ENCODE measurements at regions not wholly inside any gene's neighbourhood (a gene's known extent, or its start where the extent isn't known, plus 50 kb on each side); places are given as distances from the start of the nearest gene placed in this dataset.

- POLR2A ChIA-PET: no interaction called here
- Histone ChIP-seq H3K36me3 (ENCODE audit: control insufficient read depth, insufficient read depth, low read length) (no peaks in the 10 kb centered on the region), H3K4me1 (peaks cover 22% of the 10 kb centered on the region), H3K9me3 (no peaks in the 10 kb centered on the region), H3K27me3 (replicated peaks; ENCODE audit: control insufficient read depth, insufficient read depth, low read length) (no peaks in the 10 kb centered on the region), H3K4me3 (ENCODE audit: low read depth, low read length) (no peak overlapping the region)
- TF ChIP-seq CTCF (IDR thresholded peaks at IDR 0.05; ENCODE audit: insufficient read depth in 1 of 2, low read depth in 1 of 2, low read length in 1 of 2, severe bottlenecking in 1 of 2, unreplicated experiment in 1 of 2): no peak
- no peak overlapping the region for H3K4me3 Mint-ChIP-seq (ENCODE audit: unreplicated experiment)
- no peak for DNase-seq
- intact Hi-C loops (cut with micrococcal nuclease; ENCODE audit: unreplicated experiment): no loop called here
- peaks cover 18% of the 10 kb centered on the region for H3K4me1 Mint-ChIP-seq (ENCODE audit: low read depth, unreplicated experiment)
- H3K27me3 Mint-ChIP-seq (ENCODE audit: insufficient read depth, unreplicated experiment): no peaks in the 10 kb centered on the region
- H3K36me3 Mint-ChIP-seq (ENCODE audit: insufficient read depth, unreplicated experiment): no peaks in the 10 kb centered on the region
- H3K27ac Mint-ChIP-seq (ENCODE audit: unreplicated experiment): peak overlapping the region; percentile 1
- no peaks in the 10 kb centered on the region for H3K9me3 Mint-ChIP-seq (ENCODE audit: unreplicated experiment)
- BruUV-seq (replicated peaks): no TSS peak
- CTCF ChIA-PET: no interaction called here
These were observed 814.2 kb upstream of the ZNF608 start for GRCh38 chr5:125560476-125561225.

- Histone ChIP-seq H3K27me3 (replicated peaks; ENCODE audit: control insufficient read depth, insufficient read depth, low read length) (no peaks in the 10 kb centered on the region), H3K4me1 (peaks cover 17% of the 10 kb centered on the region), H3K9me3 (no peaks in the 10 kb centered on the region), H3K36me3 (ENCODE audit: control insufficient read depth, insufficient read depth, low read length) (no peaks in the 10 kb centered on the region), H3K4me3 (ENCODE audit: low read depth, low read length) (no peak overlapping the region)
- ChIA-PET CTCF (no interaction called here), POLR2A (no interaction called here)
- Mint-ChIP-seq H3K4me1 (ENCODE audit: low read depth, unreplicated experiment) (peaks cover 25% of the 10 kb centered on the region), H3K36me3 (ENCODE audit: insufficient read depth, unreplicated experiment) (no peaks in the 10 kb centered on the region), H3K27ac (ENCODE audit: unreplicated experiment) (no peak overlapping the region), H3K9me3 (ENCODE audit: unreplicated experiment) (peaks cover 20% of the 10 kb centered on the region), H3K27me3 (ENCODE audit: insufficient read depth, unreplicated experiment) (no peaks in the 10 kb centered on the region), H3K4me3 (ENCODE audit: unreplicated experiment) (no peak overlapping the region)
- TF ChIP-seq CTCF (IDR thresholded peaks at IDR 0.05; ENCODE audit: insufficient read depth in 1 of 2, low read depth in 1 of 2, low read length in 1 of 2, severe bottlenecking in 1 of 2, unreplicated experiment in 1 of 2): no peak
- no peak for DNase-seq
- no TSS peak for BruUV-seq (replicated peaks)
- intact Hi-C loops (cut with micrococcal nuclease; ENCODE audit: unreplicated experiment): no loop called here
These were observed 818.0 kb upstream of the ZNF608 start for GRCh38 chr5:125564317-125564975.

- Mint-ChIP-seq H3K27ac (ENCODE audit: unreplicated experiment) (no peak overlapping the region), H3K9me3 (ENCODE audit: unreplicated experiment) (no peaks in the 10 kb centered on the region), H3K36me3 (ENCODE audit: insufficient read depth, unreplicated experiment) (no peaks in the 10 kb centered on the region), H3K4me1 (ENCODE audit: low read depth, unreplicated experiment) (peaks cover 21% of the 10 kb centered on the region), H3K4me3 (ENCODE audit: unreplicated experiment) (no peak overlapping the region), H3K27me3 (ENCODE audit: insufficient read depth, unreplicated experiment) (no peaks in the 10 kb centered on the region)
- Histone ChIP-seq H3K4me1 (peaks cover 7% of the 10 kb centered on the region), H3K4me3 (ENCODE audit: low read depth, low read length) (no peak overlapping the region), H3K9me3 (0 out of 2 replicates have a peak, but pooled peaks cover 2% of the 10 kb centered on the region), H3K36me3 (ENCODE audit: control insufficient read depth, insufficient read depth, low read length) (no peaks in the 10 kb centered on the region), H3K27me3 (replicated peaks; ENCODE audit: control insufficient read depth, insufficient read depth, low read length) (no peaks in the 10 kb centered on the region)
- no peak for DNase-seq
- intact Hi-C loops (cut with micrococcal nuclease; ENCODE audit: unreplicated experiment): no loop called here
- POLR2A ChIA-PET: no interaction called here
- BruUV-seq (replicated peaks): no TSS peak
- no peak for TF ChIP-seq CTCF (IDR thresholded peaks at IDR 0.05; ENCODE audit: insufficient read depth in 1 of 2, low read depth in 1 of 2, low read length in 1 of 2, severe bottlenecking in 1 of 2, unreplicated experiment in 1 of 2)
- CTCF ChIA-PET: no interaction called here
These were observed 828.1 kb upstream of the ZNF608 start for GRCh38 chr5:125574491-125575044.
